GM12874 (cell line): ENCODE measurements at regions not wholly inside any gene's neighbourhood (a gene's known extent, or its start where the extent isn't known, plus 50 kb on each side); places are given as distances from the start of the nearest gene placed in this dataset.

Experiments used
- CTCF ChIP-seq: IDR thresholded peaks from 2 replicates; pipeline ENCODE4 v1.5.1; 2011; ENCODE audit warnings: low read depth, mild to moderate bottlenecking, control low read depth, low read length, moderate library complexity; ENCODE audit not compliant: insufficient read depth

- no peak for TF ChIP-seq CTCF
Observed at GRCh38 chr2:88868861-88869260, 177.4 kb downstream of the RPIA start.

GRCh38 chr2:88870267-88870839 is 178.9 kb downstream of the RPIA start:
- TF ChIP-seq CTCF, result no peak

GRCh38 chr2:88871336-88871735 is 179.9 kb downstream of the RPIA start:
- no peak for TF ChIP-seq CTCF

GRCh38 chr2:88873620-88874019 is 182.1 kb downstream of the RPIA start:
- no peak for TF ChIP-seq CTCF

- TF ChIP-seq CTCF, result peak; percentile 37; the same call in 1 of the 2 replicates
Observed at GRCh38 chr2:88874063-88874657, 182.7 kb downstream of the RPIA start.

- TF ChIP-seq CTCF, result no peak
Observed at GRCh38 chr2:88875736-88876135, 184.3 kb downstream of the RPIA start.

- TF ChIP-seq CTCF, result peak; percentile 45; the same call in 1 of the 2 replicates
Observed at GRCh38 chr2:88880441-88880953, 189.0 kb downstream of the RPIA start.
